Smooth muscle cell (in vitro differentiated cells): ENCODE measurements at regions not wholly inside any gene's neighbourhood (a gene's known extent, or its start where the extent isn't known, plus 50 kb on each side); places are given as distances from the start of the nearest gene placed in this dataset.

ENCODE experiments used
- DNase-seq: peaks from one replicate; lab custom pipeline; 2025; ENCODE audit not compliant: unreplicated experiment; lab: John Stamatoyannopoulos, UW
- H2AFZ ChIP-seq: fragments of 200-600 bp; sonication (generic); 2 replicates; pipeline ENCODE4 v1.6.0; 2016; ENCODE audit warnings: antibody characterized with exemption, low read depth, mild to moderate bottlenecking
- H3F3A ChIP-seq: fragments of 200-600 bp; sonication (generic); 2 replicates; pipeline ENCODE4 v1.6.0; 2017; ENCODE audit warnings: antibody characterized with exemption, low read depth
- H3K27ac ChIP-seq: fragments of 200-600 bp; sonication (generic); 2 replicates; pipeline ENCODE4 v1.5.1; 2016; ENCODE audit warnings: low read depth, mild to moderate bottlenecking
- H3K27me3 ChIP-seq: fragments of 200-600 bp; sonication (generic); 2 replicates; pipeline ENCODE4 v1.6.1; 2016; ENCODE audit warnings: low read depth, mild to moderate bottlenecking
- H3K36me3 ChIP-seq: fragments of 200-600 bp; sonication (generic); 2 replicates; pipeline ENCODE4 v1.5.1; 2016; ENCODE audit warnings: low read depth
- H3K4me1 ChIP-seq: fragments of 200-600 bp; sonication (generic); 2 replicates; pipeline ENCODE4 v1.5.1; 2016; ENCODE audit warnings: low read depth
- H3K4me2 ChIP-seq: fragments of 200-600 bp; sonication (generic); 2 replicates; pipeline ENCODE4 v1.6.0; 2016; ENCODE audit warnings: mild to moderate bottlenecking
- H3K4me3 ChIP-seq: fragments of 200-600 bp; sonication (generic); 2 replicates; pipeline ENCODE4 v1.5.1; 2016; ENCODE audit warnings: mild to moderate bottlenecking
- H3K79me2 ChIP-seq: fragments of 200-600 bp; sonication (generic); 2 replicates; pipeline ENCODE4 v1.6.0; 2016; ENCODE audit warnings: low read depth, mild to moderate bottlenecking
- H3K9ac ChIP-seq: fragments of 200-600 bp; sonication (generic); 2 replicates; pipeline ENCODE4 v1.6.0; 2016; ENCODE audit warnings: low read depth
- H3K9me3 ChIP-seq: fragments of 200-600 bp; sonication (generic); replicated peaks from 2 replicates; pipeline ENCODE4 v1.5.1; 2016; ENCODE audit warnings: low read depth
- H4K20me1 ChIP-seq: fragments of 200-600 bp; sonication (generic); 2 replicates; pipeline ENCODE4 v1.6.0; 2016; ENCODE audit warnings: low read depth
- WGBS: methylation state at CpG from one replicate; pipeline ENCODE4 v1.1.7; 2016; ENCODE audit warnings: low lambda C conversion rate; 5-methylcytosine and 5-hydroxymethylcytosine counted together
- TF ChIP-seq, protein P1 (sequence below): fragments of 200-600 bp; sonication (generic); IDR thresholded peaks from 2 replicates; pipeline ENCODE4 v1.5.1; 2017; ENCODE audit warnings: borderline replicate concordance, mild to moderate bottlenecking, antibody characterized with exemption; ENCODE audit not compliant: insufficient read depth, poor library complexity, severe bottlenecking

DNA sequence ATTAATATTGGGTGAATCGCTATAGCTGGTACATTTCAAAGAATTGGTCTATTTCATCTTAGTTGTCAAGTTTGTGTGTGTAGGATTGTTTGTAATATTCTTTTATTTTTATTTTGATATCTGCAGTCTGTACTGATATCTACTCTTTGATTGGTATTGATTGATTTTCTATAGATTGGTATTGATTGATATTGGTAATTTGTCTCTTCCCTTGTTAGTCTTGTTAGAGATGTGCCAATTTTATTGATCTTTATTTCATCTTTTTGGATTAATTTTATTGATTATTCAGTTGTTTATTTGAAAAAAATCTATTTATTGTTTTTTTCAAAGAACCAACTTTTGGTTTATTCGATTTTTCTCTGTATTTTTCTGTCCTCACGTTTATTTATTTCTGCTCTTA, 61.4 kb downstream of the TM2D3 start:
- Histone ChIP-seq H3F3A (no peaks in the 10 kb centered on the region), H3K36me3 (no peaks in the 10 kb centered on the region), H4K20me1 (no peaks in the 10 kb centered on the region), H3K4me1 (no peaks in the 10 kb centered on the region), H3K9me3 (no peaks in the 10 kb centered on the region), H3K79me2 (no peaks in the 10 kb centered on the region), H2AFZ (no peak overlapping the region), H3K9ac (no peak overlapping the region), H3K27me3 (peaks cover 26% of the 10 kb centered on the region), H3K27ac (no peak overlapping the region), H3K4me3 (no peak overlapping the region), H3K4me2 (no peak overlapping the region)
- TF ChIP-seq, protein P1, sequence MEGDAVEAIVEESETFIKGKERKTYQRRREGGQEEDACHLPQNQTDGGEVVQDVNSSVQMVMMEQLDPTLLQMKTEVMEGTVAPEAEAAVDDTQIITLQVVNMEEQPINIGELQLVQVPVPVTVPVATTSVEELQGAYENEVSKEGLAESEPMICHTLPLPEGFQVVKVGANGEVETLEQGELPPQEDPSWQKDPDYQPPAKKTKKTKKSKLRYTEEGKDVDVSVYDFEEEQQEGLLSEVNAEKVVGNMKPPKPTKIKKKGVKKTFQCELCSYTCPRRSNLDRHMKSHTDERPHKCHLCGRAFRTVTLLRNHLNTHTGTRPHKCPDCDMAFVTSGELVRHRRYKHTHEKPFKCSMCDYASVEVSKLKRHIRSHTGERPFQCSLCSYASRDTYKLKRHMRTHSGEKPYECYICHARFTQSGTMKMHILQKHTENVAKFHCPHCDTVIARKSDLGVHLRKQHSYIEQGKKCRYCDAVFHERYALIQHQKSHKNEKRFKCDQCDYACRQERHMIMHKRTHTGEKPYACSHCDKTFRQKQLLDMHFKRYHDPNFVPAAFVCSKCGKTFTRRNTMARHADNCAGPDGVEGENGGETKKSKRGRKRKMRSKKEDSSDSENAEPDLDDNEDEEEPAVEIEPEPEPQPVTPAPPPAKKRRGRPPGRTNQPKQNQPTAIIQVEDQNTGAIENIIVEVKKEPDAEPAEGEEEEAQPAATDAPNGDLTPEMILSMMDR = no peak
- WGBS = 81% methylated on average over 3 of the region's 3 CpGs
- no peak for DNase-seq

DNA sequence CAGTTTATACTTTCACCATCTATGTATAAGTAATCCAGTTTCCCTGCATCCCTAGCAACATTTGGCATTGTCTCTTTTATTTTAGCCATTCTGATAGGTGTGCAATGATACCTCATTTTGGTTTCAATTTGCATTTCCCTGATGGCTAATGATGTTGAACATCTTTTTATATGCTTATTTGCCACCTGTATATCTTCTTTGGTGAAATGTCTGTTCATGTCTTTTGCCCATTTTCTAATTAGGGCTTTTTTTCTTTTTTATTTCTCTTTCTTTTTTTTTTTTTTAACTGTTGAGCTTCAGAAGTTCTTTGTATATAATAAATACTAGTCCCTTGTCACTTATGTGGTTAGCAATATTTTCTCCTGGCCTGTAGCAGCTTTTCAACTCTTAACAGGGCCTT, 68.9 kb downstream of the TM2D3 start:
- Histone ChIP-seq H4K20me1 (no peaks in the 10 kb centered on the region), H3K9ac (no peak overlapping the region), H3K4me3 (no peak overlapping the region), H3K79me2 (no peaks in the 10 kb centered on the region), H3K27ac (no peak overlapping the region), H3K4me1 (no peaks in the 10 kb centered on the region), H3K36me3 (no peaks in the 10 kb centered on the region), H3K9me3 (no peaks in the 10 kb centered on the region), H3K4me2 (no peak overlapping the region), H3K27me3 (peaks cover 26% of the 10 kb centered on the region), H2AFZ (no peak overlapping the region), H3F3A (no peaks in the 10 kb centered on the region)
- TF ChIP-seq, protein P1 = no peak
- no peak for DNase-seq

DNA sequence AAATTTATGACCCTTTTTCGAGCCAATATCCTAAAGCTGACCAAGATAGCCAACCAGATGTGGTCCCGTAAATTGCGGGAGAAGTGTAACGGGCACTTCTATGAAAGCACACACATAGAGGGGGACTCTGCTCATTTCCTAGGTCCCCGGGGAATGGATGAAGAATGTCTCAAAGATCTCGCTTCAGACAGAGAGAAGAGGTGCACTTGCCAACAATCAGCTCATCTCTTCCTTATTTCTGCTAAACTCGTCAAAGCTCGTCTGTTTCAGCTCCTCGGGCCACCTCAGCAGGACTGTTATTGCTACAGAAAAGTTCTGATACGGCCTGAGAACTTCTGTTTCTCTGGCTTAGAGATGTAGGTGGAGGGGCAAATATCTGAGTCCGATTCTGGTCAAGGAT, 71.8 kb downstream of the TM2D3 start:
- no peak for DNase-seq
- H4K20me1 ChIP-seq = no peaks in the 10 kb centered on the region
- H2AFZ ChIP-seq = no peak overlapping the region
- TF ChIP-seq, protein P1 = no peak
- no peaks in the 10 kb centered on the region for H3K36me3 ChIP-seq
- H3K4me2 ChIP-seq = no peak overlapping the region
- peaks cover 17% of the 10 kb centered on the region for H3K27me3 ChIP-seq
- no peak overlapping the region for H3K9ac ChIP-seq
- no peaks in the 10 kb centered on the region for H3K9me3 ChIP-seq
- H3K4me3 ChIP-seq = no peak overlapping the region
- H3K79me2 ChIP-seq = no peaks in the 10 kb centered on the region
- no peaks in the 10 kb centered on the region for H3K4me1 ChIP-seq
- H3K27ac ChIP-seq = no peak overlapping the region
- WGBS = 87% methylated on average over 11 of the region's 11 CpGs
- H3F3A ChIP-seq = no peaks in the 10 kb centered on the region

DNA sequence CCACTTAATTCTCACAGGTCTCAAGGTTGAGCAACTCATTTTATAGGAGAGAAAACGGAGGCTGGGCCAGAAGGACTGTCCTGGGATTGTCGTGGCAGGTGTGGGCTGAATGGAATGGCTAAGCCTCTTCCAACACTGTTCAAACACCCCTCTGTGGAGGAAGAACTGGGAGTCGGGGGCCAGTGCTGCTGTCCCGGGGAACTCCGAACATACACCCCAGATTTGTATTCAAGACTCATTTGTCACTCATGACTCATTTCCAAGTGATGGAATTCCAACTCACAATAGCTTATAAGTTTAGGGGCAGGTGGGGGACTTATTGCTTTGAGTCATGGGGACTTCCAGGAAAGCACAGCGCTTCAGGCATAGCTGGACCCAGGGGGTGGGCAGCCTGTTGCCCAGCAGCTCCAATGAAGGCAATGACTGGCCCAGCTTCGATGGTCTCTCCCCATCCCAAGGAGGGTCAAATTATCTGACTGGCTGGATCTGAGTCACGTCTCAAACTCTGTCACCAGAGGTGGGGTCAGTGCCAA, 72.5 kb downstream of the TM2D3 start:
- Histone ChIP-seq H3K4me2 (no peak overlapping the region), H3K4me1 (no peaks in the 10 kb centered on the region), H3K9ac (no peak overlapping the region), H3K36me3 (no peaks in the 10 kb centered on the region), H4K20me1 (no peaks in the 10 kb centered on the region), H3K27ac (no peak overlapping the region), H3K4me3 (no peak overlapping the region), H3F3A (no peaks in the 10 kb centered on the region), H2AFZ (no peak overlapping the region), H3K79me2 (no peaks in the 10 kb centered on the region), H3K9me3 (no peaks in the 10 kb centered on the region), H3K27me3 (peaks cover 15% of the 10 kb centered on the region)
- TF ChIP-seq, protein P1 = no peak
- no peak for DNase-seq
- 71% methylated on average over 8 of the region's 8 CpGs for WGBS
